PC-9 (cell line): ENCODE measurements at regions not wholly inside any gene's neighbourhood (a gene's known extent, or its start where the extent isn't known, plus 50 kb on each side); places are given as distances from the start of the nearest gene placed in this dataset.

ENCODE experiments used
- CTCF ChIP-seq: fragments of 200-600 bp; sonication (generic); conservative IDR thresholded peaks from 2 replicates; pipeline ENCODE4 v1.6.1; 2017; ENCODE audit warnings: mixed run types, antibody characterized with exemption, mild to moderate bottlenecking, moderate library complexity
- EZH2 ChIP-seq: fragments of 200-600 bp; sonication (generic); IDR thresholded peaks from 2 replicates; pipeline ENCODE4 v1.8.0; 2017; ENCODE audit warnings: antibody characterized with exemption, low read depth

DNA sequence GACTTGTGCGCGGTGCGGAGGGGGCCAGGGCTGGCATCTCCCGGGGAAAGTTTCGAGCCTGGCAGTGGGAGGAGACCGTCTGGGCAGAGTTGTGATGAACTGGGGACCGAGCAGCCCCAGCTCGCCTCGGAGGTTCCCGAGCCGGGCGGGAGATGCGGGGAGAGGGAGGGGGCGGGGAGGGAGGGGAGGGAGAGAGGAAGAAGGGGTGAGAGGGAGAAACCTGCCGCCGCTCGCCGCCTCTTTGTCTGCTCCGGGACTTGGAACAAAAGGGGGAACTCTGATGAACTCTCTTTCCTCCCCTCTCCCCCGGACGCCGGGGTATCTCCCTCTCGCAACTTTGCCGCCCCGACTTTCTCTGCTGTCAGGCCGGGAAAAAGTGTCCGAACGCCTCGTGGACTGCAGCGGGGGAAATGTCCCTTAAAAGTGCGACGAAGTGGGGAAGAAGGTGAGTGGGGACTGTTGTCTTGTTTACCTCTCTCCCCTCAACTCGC is 72.7 kb downstream of the SOX4 start:
- TF ChIP-seq CTCF (no peak), EZH2 (no peak)
